Common myeloid progenitor, CD34-positive (primary cell): ENCODE measurements at regions not wholly inside any gene's neighbourhood (a gene's known extent, or its start where the extent isn't known, plus 50 kb on each side); places are given as distances from the start of the nearest gene placed in this dataset.
"Not testable (repeated sequence)": the region's sequence is repeated elsewhere in the genome, so short reads cannot be mapped to it uniquely, and the experiment has no call there.

Experiments used
- CTCF ChIA-PET: fragments of 350-600 bp; sonication (Branson Sonifier 250); formaldehyde crosslinking; loops from one replicate; lab custom pipeline; 2021; ENCODE audit warnings: antibody characterized with exemption; lab: Charles Lee
- POLR2A ChIA-PET: fragments of 350-600 bp; sonication (Branson Sonifier 250); formaldehyde crosslinking; loops from one replicate; lab custom pipeline; 2021; ENCODE audit warnings: antibody characterized with exemption; lab: Charles Lee
- DNase-seq, 3 donors: peaks; one replicate each; pipeline versions ENCODE4 v3.0.0 to v3.0.0-alpha.2; 2013
- H3K27ac ChIP-seq, 2 experiments: 1 replicate in 1 of 2; 2 replicates in 1 of 2; pipeline ENCODE4 v1.7.0; 2013; ENCODE audit warnings: inconsistent platforms in 2 of 2, low read length in 2 of 2, mild to moderate bottlenecking in 2 of 2, low read depth in 1 of 2, moderate library complexity in 1 of 2; ENCODE audit not compliant: severe bottlenecking in 2 of 2, insufficient read depth in 1 of 2, poor library complexity in 1 of 2
- H3K27me3 ChIP-seq, 5 experiments: replicated peaks in 2 of 5; 1 replicate in 3 of 5; 2 replicates in 2 of 5; pipeline versions ENCODE4 v1.6.1 to v1.7.0; 2013; ENCODE audit warnings: low read length in 4 of 5, mild to moderate bottlenecking in 2 of 5, moderate library complexity in 2 of 5, inconsistent platforms in 1 of 5; ENCODE audit not compliant: insufficient read depth in 5 of 5, control insufficient read depth in 4 of 5
- H3K36me3 ChIP-seq, 4 experiments: 1 replicate in 2 of 4; 2 replicates in 2 of 4; pipeline versions ENCODE4 v1.6.1 to v1.7.0; 2013; ENCODE audit warnings: low read length in 3 of 4, control low read depth in 1 of 4, mild to moderate bottlenecking in 1 of 4; ENCODE audit not compliant: control insufficient read depth in 4 of 4, insufficient read depth in 4 of 4
- H3K4me1 ChIP-seq, 4 experiments: 1 replicate in 3 of 4; 2 replicates in 1 of 4; pipeline versions ENCODE4 v1.6.1 to v1.7.1; 2013; ENCODE audit warnings: low read length in 3 of 4, mild to moderate bottlenecking in 3 of 4, control low read depth in 1 of 4, inconsistent platforms in 1 of 4, moderate library complexity in 1 of 4; ENCODE audit not compliant: control insufficient read depth in 4 of 4, insufficient read depth in 4 of 4; ENCODE audit errors: control extremely low read depth in 1 of 4
- H3K4me3 ChIP-seq, 7 experiments: 1 replicate in 4 of 7; 2 replicates in 3 of 7; pipeline versions ENCODE4 v1.5.1 to v1.7.0; 2013; ENCODE audit warnings: mild to moderate bottlenecking in 7 of 7, low read length in 6 of 7, moderate library complexity in 6 of 7, inconsistent platforms in 2 of 7, low read depth in 2 of 7, control low read depth in 1 of 7; ENCODE audit not compliant: insufficient read depth in 4 of 7, control insufficient read depth in 1 of 7; ENCODE audit errors: extremely low read depth in 1 of 7
- H3K9me3 ChIP-seq, 5 experiments: 1 replicate in 4 of 5; 2 replicates in 1 of 5; pipeline versions ENCODE4 v1.6.1 to v1.7.1; 2013; ENCODE audit warnings: low read length in 4 of 5, mild to moderate bottlenecking in 2 of 5, inconsistent platforms in 1 of 5, low read depth in 1 of 5, moderate library complexity in 1 of 5; ENCODE audit not compliant: control insufficient read depth in 4 of 5, insufficient read depth in 2 of 5; ENCODE audit errors: control extremely low read depth in 1 of 5
- WGBS: methylation state at CpG from one replicate; pipeline ENCODE4 v1.1.5; 2013; ENCODE audit not compliant: insufficient coverage; 5-methylcytosine and 5-hydroxymethylcytosine counted together

GRCh38 chr5:74452856-74453255 lies 187.7 kb downstream of the ENC1 start:
- Histone ChIP-seq H3K4me3 (no peak overlapping the region), H3K27me3 (no peaks in the 10 kb centered on the region), H3K9me3 (no peaks in the 10 kb centered on the region), H3K4me1 (no peaks in the 10 kb centered on the region), H3K36me3 (no peaks in the 10 kb centered on the region), H3K27ac (no peak overlapping the region)
- CTCF ChIA-PET, result no interaction called here
- peak in 1 of 3 donors; percentile 4 for DNase-seq
- 77% methylated on average over 5 of the region's 5 CpGs for WGBS
- POLR2A ChIA-PET, result no interaction called here

GRCh38 chr5:74450095-74450494 lies 190.4 kb downstream of the ENC1 start:
- H3K27me3 ChIP-seq, result no peaks in the 10 kb centered on the region
- H3K9me3 ChIP-seq, result no peaks in the 10 kb centered on the region
- H3K4me1 ChIP-seq, result no peaks in the 10 kb centered on the region
- no peaks in the 10 kb centered on the region for H3K36me3 ChIP-seq
- whole genome bisulfite sequencing, result 100% methylated on average over 1 of the region's 2 CpGs
- no peak for DNase-seq
- no peak overlapping the region for H3K4me3 ChIP-seq
- ChIA-PET CTCF (no interaction called here), POLR2A (no interaction called here)
- H3K27ac ChIP-seq, result no peak overlapping the region

DNA sequence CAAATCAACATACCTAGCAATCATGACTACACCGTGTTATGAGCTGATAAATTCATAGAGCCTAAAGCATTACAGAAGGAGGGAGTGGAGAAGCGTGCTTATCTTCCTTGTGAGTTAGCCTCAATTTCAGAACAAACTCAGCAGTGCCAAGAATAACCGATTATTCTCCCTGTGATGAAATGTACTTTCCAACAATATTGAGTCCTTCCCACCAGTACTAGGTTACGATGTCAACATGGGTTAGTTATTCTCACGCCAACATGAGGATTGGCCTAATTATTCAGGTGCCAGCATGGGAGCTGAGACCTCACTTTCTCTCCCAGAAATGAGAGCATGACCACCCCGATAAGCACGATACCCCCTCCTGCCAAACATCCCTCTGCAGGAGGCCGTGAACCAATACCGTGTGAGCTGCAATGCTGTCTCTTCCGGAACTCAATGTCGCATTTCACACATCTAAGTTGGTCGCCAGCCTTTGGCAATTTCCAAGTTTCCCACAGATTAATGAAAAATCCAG lies 193.7 kb downstream of the ENC1 start:
- no peaks in the 10 kb centered on the region for H3K9me3 ChIP-seq
- WGBS, result 97% methylated on average over 12 of the region's 12 CpGs
- H3K4me3 ChIP-seq, result no peak overlapping the region
- H3K27me3 ChIP-seq, result no peaks in the 10 kb centered on the region
- POLR2A ChIA-PET, result no interaction called here
- H3K27ac ChIP-seq, result no peak overlapping the region
- no peak for DNase-seq
- H3K4me1 ChIP-seq, result no peaks in the 10 kb centered on the region
- no peaks in the 10 kb centered on the region for H3K36me3 ChIP-seq
- CTCF ChIA-PET, result interaction anchor here (1.0 to 1.1 kb wide), 2 partner anchors 14 kb away, joined by 3 to 4 read pairs; no protein-coding TSS in a partner anchor

- Histone ChIP-seq H3K27me3 (no peaks in the 10 kb centered on the region), H3K4me1 (no peaks in the 10 kb centered on the region), H3K27ac (no peak overlapping the region), H3K9me3 (no peaks in the 10 kb centered on the region), H3K36me3 (no peaks in the 10 kb centered on the region), H3K4me3 (no peak overlapping the region)
- WGBS, result no CpG with 5 or more reads among the region's 3 CpGs
- CTCF ChIA-PET, result interaction anchor here (1.0 kb wide), 1 partner anchor 230 kb away, joined by 3 read pairs; no protein-coding TSS in a partner anchor
- no peak for DNase-seq
- POLR2A ChIA-PET, result interaction anchor here (1.7 kb wide), 1 partner anchor 27 kb away, joined by 4 read pairs; no protein-coding TSS in a partner anchor
These were observed 198.1 kb downstream of the ENC1 start for GRCh38 chr5:74442466-74442865.

GRCh38 chr5:74441616-74442015 lies 198.9 kb downstream of the ENC1 start:
- Histone ChIP-seq H3K27me3 (no peaks in the 10 kb centered on the region), H3K4me3 (no peak overlapping the region), H3K36me3 (no peaks in the 10 kb centered on the region), H3K9me3 (no peaks in the 10 kb centered on the region), H3K27ac (no peak overlapping the region), H3K4me1 (no peaks in the 10 kb centered on the region)
- 94% methylated on average over 3 of the region's 5 CpGs for WGBS
- POLR2A ChIA-PET, result no interaction called here
- CTCF ChIA-PET, result interaction anchor here (0.7 to 1.0 kb wide), 2 partner anchors 11 to 229 kb away, joined by 3 read pairs; no protein-coding TSS in a partner anchor
- DNase-seq, result no peak

- no peak for DNase-seq
- H3K36me3 ChIP-seq, result no peaks in the 10 kb centered on the region
- H3K4me3 ChIP-seq, result no peak overlapping the region
- no peaks in the 10 kb centered on the region for H3K4me1 ChIP-seq
- H3K27me3 ChIP-seq, result no peaks in the 10 kb centered on the region
- ChIA-PET POLR2A (no interaction called here), CTCF (no interaction called here)
- no peak overlapping the region for H3K27ac ChIP-seq
- H3K9me3 ChIP-seq, result no peaks in the 10 kb centered on the region
- WGBS, result no CpG with 5 or more reads among the region's 2 CpGs
These were observed 200.2 kb downstream of the ENC1 start for GRCh38 chr5:74440341-74440740.

DNA sequence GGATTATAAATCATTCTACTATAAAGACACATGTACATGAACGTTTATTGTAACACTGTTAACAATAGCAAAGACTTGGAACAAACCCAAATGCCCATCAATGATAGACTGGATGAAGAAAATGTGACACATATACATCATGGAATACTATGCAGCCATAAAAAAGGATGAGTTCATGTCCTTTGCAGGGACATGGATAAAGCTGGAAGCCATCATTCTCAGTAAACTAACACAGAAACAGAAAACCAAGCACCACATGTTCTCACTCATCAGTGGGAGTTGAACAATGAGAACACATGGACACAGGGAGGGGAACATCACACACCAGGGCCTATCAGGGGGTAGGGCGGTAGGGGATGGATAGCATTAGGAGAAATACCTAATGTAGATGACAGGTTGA lies 202.7 kb downstream of the ENC1 start:
- CTCF ChIA-PET, H3K4me3 ChIP-seq, DNase-seq, POLR2A ChIA-PET, H3K36me3 ChIP-seq, H3K27ac ChIP-seq, H3K27me3 ChIP-seq, H3K9me3 ChIP-seq: not testable (repeated sequence)
- H3K4me1 ChIP-seq, result peaks cover 17 to 23% (median 19%) of the 10 kb centered on the region in 4 experiments
- WGBS, result no CpG with 5 or more reads among the region's 2 CpGs
